SK-N-SH (cell line): ENCODE measurements at regions not wholly inside any gene's neighbourhood (a gene's known extent, or its start where the extent isn't known, plus 50 kb on each side); places are given as distances from the start of the nearest gene placed in this dataset.

Experiments
- ELF1 ChIP-seq: IDR thresholded peaks from 2 replicates; pipeline ENCODE4 v1.4.0; 2012
- TF ChIP-seq, protein P1 (sequence below): fragments of 200-600 bp; sonication (generic); IDR thresholded peaks from 2 replicates; pipeline ENCODE4 v1.6.1; 2017; ENCODE audit warnings: antibody characterized with exemption, mild to moderate bottlenecking, moderate library complexity

DNA sequence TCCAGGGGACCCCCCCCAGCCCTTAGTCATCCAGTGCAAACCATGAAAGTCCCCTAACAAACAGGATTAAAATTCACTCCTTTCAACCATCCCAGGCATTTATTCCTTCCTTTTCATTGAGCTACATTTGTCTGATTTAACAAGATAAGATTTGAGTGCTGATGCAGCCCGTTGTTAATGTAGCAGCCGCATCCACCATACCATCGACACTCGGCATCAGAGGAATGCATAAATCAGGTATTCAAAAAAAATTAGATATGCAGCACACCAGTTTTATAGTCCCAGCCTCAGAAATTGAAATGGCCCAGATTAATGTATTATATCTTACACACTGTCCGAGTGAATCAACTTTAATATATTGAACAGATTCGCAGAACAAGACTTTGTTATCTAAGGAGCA lies 676.5 kb upstream of the FANCL start:
- TF ChIP-seq, protein P1, sequence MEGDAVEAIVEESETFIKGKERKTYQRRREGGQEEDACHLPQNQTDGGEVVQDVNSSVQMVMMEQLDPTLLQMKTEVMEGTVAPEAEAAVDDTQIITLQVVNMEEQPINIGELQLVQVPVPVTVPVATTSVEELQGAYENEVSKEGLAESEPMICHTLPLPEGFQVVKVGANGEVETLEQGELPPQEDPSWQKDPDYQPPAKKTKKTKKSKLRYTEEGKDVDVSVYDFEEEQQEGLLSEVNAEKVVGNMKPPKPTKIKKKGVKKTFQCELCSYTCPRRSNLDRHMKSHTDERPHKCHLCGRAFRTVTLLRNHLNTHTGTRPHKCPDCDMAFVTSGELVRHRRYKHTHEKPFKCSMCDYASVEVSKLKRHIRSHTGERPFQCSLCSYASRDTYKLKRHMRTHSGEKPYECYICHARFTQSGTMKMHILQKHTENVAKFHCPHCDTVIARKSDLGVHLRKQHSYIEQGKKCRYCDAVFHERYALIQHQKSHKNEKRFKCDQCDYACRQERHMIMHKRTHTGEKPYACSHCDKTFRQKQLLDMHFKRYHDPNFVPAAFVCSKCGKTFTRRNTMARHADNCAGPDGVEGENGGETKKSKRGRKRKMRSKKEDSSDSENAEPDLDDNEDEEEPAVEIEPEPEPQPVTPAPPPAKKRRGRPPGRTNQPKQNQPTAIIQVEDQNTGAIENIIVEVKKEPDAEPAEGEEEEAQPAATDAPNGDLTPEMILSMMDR = no peak
- no peak for TF ChIP-seq ELF1
